DMS 273 (cell line): ENCODE measurements at regions not wholly inside any gene's neighbourhood (a gene's known extent, or its start where the extent isn't known, plus 50 kb on each side); places are given as distances from the start of the nearest gene placed in this dataset.

Experiments used
- DNase-seq: peaks from one replicate; lab custom pipeline; 2025; ENCODE audit not compliant: unreplicated experiment; lab: John Stamatoyannopoulos, UW

DNA sequence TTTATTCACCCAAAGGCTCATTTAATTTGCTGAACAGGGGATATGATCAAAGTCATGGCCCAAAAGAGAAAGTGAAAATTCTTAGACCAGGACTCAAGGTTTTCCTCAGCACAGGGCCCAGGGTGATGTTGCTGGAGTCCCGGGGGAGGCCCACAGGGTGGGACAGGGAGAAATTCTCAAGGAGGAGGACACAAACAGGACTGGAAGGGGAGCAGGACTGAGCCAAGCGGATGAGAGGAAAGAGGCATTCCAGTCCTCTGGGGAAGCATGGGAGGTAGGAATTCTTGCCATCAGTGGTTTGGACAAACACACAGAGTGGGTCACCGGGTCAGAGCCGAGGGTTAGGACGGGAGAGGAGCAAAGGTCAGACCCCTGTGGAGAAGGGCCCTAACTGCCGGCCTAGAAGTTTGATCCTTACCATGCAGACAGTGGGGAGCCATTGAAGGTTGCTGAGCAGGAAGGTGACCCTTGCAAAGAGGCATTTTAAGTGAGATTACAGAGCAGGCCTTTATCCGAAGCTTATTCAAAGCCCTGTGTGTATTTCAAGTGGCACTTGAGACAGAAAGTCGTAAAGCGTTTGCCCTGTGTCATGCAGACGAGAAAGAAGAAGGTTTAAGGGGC lies 68.4 kb upstream of the PTGR2 start:
- DNase-seq, result no peak

DNA sequence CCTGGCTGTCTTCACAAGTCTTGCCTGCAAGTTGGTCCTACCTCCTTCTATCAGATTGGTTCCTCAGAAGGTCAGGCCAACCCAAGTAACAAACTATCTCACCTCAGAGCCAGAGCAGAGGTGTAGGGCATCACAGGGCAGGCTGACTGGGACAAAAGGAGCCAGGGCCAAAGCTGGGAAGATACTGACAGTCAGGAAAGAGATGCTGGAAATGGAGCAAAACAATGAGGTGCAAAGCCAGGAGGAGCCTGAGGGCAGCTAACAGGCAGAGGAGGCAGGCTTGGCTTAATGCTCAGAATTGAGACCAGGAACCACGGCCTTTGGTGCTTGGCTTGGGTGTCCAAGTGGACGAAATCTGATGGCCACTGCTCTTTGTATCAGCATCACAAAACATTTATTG lies 68.4 kb upstream of the PNMA1 start:
- DNase-seq, result no peak

GRCh38 chr14:73780896-73781295 lies 66.7 kb upstream of the PNMA1 start:
- DNase-seq, result no peak

GRCh38 chr14:73780391-73780790 lies 66.2 kb upstream of the PNMA1 start:
- no peak for DNase-seq

- no peak for DNase-seq
Measured at GRCh38 chr14:73778736-73779135, 64.6 kb upstream of the PNMA1 start.

DNA sequence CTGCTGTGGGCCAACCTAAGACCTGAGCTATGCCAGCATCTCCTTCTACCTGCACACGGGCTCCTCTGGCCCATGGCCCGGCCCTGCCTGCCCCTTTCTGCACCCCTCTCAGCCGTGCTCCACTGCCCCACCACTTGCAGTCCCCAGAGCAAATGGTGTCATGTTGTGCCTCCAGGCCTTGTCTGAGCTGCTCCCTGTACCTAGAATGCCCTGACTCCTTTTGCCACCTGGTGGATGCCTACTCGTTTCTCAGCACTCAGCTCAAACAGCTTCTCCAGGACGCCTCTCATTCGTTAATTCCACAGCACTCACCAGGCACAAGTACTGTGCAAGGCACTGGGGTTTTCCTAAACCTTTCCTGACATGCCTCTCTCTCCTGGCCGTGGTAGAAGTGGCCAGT lies 63.2 kb upstream of the PNMA1 start:
- DNase-seq, result no peak

GRCh38 chr14:73776194-73776537 lies 62.0 kb upstream of the PNMA1 start:
- DNase-seq, result no peak

DNA sequence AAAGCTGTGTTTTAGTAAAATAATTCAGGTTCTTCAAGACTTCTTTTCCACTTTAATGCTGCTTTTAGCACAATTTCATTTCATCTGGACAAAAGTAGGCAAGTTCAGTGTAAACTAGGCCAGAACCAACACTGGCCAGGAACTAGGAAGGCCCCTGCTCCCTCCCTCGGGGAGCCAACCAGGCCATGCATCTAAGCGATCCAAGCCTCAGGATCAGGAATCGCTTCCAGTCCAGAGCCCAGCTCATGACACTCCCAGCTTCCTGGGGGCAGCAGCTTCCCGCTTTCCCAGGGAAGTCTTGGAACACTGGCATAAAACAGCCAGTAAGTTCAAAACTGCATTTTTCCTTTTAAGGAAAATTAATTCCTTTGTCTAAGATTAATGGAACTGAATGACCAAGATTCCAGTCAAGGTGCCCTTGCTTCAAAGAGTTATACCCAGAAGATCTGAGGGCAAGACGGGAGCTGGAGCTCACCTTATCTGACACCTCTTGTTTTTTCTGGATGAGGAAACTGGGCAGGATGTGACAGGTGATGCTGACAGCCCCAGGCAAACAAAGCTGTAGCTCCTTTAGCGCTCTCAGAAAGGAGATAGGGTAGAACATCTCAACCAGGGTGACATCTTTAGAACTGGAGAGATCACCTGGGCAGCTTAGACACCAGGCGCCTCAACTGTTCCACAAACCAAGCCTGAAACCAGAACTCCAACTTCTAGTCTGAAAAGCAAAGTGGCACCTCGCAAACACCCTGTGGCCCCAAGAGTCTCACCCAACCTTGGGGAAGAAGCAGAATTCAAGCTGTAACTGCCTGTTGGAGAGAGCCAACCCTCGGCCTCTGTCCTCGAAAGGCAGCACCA lies 61.4 kb upstream of the PNMA1 start:
- no peak for DNase-seq

DNA sequence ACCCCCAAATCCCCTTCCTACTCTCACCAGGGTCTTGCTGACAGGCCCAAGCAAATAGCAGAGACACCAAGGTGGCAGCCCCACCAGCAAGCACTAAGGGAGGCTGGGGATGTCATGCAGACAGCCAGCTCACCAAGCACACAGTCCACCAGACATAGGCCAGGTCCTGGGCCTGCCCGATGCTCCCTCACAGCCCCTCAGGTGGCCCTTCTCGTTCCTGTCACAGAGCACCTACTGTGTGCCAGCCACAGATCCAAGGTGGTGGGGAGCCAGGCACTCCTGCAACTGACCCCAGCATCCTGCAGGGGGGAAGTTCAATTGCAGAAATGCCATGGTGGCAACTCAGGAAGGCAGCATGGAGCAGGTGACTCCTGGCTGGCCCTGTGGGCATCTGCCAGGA lies 60.5 kb upstream of the PNMA1 start:
- DNase-seq, result no peak

GRCh38 chr14:73774241-73774570 lies 60.0 kb upstream of the PNMA1 start:
- no peak for DNase-seq

DNA sequence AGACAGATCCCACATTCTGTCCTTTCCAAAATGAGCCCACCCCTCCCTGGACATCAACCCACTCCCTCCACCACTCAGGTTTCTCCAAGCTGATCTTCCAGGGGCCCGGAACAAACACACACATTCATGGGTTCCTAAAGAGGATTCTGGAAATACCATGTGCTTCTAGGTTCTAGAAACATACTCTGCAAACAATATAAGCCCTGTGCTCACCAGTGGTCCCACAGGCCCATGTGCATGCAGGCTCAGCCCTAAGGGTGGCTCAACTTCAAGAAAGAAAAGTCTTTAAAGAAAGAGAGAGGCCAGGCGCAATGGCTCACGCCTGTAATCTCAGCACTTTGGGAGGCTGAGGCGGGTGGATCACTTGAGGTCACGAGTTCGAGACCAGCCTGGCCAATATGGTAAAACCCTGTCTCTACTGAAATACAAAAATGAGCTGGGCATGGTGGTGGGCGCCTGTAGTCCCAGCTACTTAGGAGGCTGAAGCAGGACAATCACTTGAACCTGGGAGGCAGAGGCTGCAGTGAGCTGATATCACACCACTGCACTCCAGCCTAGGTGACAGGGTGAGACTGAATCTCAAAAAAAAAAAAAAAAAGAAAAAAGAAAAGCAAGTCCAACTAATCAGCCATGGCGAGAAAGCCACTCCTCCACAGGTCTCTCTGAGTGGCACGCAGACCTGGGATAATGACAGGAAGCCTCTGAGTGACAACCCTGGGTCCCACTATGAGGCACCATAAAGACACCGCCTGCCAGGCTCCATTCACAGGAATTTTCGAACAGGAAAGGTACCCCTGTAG lies 59.5 kb upstream of the PNMA1 start:
- DNase-seq, result no peak

- peak; percentile 94 for DNase-seq
Measured at GRCh38 chr14:73771848-73772638, 57.9 kb upstream of the PNMA1 start.

DNA sequence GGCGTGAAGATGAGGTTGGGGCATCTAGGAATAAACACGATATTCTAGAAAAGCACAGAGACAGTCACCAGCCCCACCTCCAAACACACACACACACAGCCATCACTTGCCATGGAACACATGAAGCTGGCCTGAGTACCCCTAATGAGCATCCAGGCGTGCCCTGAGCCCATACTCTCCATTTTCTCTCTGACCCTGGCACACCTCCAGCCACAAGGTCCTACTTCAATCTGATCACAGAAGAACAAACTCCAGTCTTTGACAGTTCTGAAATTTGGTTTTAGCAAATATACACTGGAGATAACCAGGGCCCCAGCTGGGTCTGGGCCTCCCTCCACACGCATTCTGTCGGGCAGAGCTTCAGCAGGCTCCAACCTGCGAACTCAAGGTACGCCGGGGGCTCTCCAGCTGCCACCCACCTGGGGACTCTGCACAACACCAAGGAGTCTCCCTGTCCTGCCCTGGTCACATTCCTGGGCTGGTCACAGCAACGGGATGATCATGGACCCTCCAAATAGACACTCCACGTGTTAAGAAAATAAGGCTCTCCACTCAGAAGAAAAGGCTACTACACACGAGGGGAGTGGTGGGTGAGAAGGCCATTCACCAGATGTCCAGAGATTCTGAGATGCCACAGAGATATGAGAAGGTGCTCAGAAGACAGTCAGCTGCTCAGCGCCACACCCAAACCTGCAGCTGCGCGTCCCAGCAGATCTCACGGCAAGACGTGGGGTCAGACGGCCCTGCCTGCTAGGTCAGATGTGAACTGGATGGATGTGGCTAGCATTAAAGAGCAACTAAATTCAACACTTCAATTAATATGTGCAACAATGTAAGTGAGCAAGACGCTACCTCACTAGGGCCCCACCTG lies 57.0 kb upstream of the PNMA1 start:
- no peak for DNase-seq

- no peak for DNase-seq
Measured at GRCh38 chr14:73768107-73768506, 53.9 kb upstream of the PNMA1 start.

- peak; percentile 51 for DNase-seq
Measured at GRCh38 chr14:73764406-73765280, 50.5 kb upstream of the PNMA1 start.
